NCI-H526 (cell line): ENCODE measurements at regions not wholly inside any gene's neighbourhood (a gene's known extent, or its start where the extent isn't known, plus 50 kb on each side); places are given as distances from the start of the nearest gene placed in this dataset.

Experiments used
- DNase-seq, 2 experiments: peaks; one replicate each; lab custom pipeline; 2025; lab: John Stamatoyannopoulos, UW

DNA sequence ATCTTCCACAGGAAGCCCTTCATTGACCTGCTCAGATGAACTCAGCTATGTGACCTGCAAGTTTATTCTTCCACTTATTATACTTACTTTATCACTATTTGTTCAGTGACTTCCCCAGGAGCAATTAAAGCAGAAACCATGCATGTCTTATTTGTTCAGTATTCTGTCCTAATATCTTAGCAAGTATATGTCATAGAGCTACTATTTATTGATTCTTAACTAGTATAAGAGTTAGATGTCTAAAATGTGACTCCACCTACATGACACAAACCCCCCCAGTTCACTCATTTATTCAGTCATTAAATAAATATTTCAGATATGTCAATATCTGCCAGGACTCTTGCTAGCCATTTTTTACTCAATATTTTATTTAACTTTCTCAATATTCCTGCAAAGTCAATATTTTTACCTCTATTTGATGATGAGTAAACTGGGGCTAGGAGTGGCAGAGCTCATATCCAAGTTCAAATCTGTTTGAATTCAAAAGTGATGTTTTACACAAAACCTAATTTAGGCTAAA, 469.0 kb upstream of the USP24 start:
- no peak for DNase-seq

DNA sequence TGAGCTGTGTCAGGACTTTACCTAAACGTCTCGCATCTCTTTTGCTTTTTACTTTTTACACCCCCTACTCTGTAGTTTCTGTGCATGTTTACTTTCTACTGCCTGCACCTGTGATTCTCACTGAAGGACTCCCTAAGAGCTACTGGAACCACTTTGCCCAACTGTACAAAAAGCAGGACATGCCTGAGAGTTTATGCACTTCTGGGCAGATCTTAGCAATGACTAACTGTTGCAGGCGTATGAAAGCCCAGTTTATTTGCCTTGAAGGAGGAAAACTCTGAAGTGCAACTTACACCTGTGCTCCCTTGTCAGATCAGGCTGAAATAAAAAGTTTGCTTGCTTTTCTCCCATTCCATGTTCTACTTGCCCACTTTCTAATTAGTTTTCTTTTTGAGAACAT, 467.0 kb upstream of the USP24 start:
- DNase-seq, result no peak

DNA sequence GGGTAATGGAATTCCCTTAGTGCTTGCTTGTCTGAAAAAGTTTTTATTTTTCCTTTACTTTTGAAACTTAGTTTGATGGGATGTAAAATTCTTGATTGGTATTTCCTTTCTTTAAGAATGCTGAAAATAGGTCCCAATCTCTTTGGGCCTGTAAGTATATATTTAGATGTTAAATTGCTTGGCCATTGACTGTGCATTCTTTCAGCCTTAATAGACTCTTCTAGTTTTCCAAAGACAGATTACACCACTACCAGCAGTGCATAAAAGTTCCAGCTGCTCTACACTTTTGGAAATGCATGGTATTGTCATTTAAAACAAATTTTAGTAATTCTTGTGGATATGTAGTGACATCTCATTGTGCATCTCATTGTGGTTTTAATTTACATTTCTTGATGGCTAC, 464.8 kb upstream of the USP24 start:
- DNase-seq, result no peak

DNA sequence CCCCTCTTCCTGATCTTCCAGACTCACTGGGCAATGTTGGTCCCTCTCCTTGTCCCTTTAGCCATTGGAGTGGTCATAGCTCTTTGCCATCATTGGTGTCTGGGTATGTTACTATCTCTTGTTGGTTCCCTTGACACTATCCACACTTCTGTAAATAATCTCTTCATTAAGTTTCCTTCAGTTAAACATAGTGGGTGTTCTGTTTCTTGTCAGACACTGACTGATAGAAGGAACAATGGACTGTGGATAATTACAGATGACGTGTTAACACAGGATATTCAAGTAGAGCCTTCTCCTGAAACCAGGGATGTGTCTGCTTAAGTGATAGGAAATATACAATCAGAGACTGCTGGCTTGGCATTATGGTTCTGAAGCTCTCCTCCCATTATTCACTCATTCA, 458.3 kb upstream of the USP24 start:
- DNase-seq, result no peak

DNA sequence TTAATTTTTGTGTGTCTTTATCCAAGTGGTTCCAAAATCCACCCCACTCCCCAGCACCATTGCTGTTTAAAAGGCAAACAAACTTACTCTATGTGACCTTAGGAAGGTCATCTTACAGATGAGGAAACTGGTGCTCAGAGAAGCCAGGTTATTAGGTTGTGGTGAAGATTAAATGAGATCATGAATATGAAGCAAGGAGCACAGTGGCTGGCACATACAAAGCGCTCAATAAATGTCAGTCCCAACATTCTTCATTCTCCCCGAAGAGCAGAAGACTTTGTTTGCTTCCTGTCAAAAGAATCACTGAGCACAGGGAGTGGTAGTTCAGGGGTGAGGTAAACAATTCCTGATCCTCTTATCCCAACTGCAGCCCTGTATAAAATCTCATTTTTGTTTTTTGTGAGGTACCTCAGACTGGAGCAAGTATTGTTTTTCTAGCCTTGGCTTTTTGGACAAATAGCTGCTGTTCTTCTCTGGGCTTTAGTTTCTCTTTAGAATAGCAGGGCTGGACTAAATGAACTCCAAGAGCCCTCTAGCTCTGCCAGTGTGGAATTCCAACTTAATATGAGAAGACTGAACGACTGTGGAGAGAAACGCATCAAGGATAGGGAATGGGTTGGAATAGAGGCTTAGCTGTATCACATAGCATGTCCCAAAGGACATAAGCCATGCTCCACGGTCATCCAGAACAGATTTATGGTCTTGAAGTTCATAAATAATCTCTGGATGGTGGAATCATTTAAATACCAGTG, 455.3 kb upstream of the USP24 start:
- no peak for DNase-seq

DNA sequence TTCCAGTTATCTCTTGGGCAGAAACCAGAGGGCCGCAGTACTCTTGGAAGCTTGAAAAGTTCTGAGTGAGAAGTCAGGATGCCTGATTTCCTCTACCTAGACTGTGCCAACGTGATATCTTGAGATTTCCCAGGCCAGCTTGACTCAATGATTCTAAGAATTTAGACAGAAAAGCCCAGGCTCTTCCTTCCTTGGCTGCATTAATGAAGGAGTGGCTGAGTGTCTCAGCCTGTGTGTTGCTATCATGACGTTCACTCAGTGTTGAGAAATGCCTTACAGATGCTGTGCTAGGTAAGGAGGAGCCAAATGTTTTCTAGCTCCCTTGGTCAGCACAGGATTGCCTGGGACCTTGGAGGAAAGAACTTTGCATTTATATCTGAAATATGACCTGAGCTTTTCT, 454.1 kb upstream of the USP24 start:
- DNase-seq, result no peak

DNA sequence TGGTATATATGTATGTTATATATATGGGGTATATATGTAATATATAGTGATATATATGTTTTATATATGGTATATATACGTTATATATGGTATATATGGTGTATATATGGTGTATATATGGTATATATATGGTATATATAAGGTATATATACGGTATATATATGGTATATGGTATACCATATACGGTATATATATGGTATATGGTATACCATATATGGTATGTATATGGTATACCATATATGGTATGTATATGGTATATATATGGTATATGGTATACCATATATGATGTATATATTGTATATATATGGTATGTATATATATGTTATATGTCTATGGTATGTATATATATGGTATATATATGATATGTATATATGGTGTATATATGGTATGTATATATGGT, 447.7 kb upstream of the USP24 start:
- no peak for DNase-seq

DNA sequence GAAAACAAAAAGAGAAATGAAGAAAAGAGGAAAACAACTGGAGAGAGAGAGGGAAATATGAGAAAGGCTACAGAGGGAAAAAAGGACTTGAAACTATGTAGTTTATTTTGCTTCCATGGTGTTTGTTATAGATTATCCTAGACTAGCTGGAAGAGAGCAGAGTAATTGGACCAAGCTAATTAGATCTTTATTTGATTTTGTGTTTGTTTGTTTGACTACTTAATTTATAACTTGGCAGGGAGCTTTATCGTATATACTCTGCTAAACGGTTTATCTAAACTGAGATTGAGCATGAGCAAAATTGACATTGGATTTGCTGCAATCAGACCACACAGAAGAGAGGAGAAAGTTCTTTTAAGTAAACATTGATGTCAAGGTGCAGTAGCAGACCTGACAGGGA, 443.8 kb upstream of the USP24 start:
- DNase-seq, result no peak

DNA sequence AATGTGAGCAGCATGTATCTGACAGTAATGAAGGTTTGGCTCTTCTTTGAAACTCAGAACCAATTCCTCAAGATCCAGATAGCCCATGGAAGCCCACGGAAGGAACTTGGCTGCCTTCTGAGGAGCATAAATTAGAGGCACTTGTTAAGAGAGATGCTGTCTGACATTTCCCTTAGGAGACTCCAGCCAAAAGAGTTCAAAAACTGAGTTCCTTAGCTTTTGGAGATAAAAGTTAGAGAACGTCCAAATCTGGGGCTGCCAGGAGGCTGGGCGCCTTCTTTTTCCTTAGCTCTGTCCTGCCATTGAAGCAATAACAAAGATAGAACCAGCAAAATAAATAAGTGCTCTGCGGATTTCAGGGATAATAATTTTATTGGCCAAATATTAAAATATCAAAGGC, 439.6 kb upstream of the USP24 start:
- no peak for DNase-seq

DNA sequence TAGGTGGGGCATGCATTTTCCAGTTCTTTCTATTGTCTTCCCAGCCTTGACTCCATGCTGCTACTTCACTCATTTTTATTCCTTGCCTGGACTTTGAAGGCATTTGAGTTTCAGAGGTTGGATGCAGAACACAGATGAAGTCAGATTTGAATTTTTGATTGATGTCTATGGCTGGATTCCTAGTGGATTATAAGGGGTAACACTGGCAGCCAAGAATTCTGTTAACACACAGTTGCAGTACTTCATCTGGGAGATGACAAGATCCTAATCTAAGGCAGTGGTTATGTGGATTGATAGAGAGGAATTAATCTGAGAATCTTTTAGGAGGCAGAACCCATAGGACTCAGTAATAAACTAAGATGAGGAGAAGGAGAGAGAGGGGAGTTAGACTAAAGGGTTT, 439.0 kb upstream of the USP24 start:
- no peak for DNase-seq

DNA sequence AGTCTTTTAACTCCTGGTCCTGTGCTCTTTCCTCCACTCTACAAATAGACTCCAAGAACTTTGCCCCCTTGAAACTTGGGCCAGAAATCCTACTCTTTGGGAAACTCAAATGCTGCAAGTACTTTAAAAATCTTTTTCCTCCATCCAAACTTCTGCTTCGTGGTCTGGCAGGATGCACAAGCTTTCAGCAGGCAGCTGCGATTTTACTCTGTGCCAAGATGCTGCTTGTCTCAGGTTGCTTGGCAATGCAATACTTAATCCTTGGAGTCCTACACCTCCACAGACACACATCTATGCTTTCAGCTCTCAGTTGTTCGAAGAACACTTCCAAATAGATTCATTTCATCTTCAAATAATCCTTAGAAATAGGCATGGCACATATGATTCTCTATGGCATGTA, 435.3 kb upstream of the USP24 start:
- DNase-seq, result no peak

DNA sequence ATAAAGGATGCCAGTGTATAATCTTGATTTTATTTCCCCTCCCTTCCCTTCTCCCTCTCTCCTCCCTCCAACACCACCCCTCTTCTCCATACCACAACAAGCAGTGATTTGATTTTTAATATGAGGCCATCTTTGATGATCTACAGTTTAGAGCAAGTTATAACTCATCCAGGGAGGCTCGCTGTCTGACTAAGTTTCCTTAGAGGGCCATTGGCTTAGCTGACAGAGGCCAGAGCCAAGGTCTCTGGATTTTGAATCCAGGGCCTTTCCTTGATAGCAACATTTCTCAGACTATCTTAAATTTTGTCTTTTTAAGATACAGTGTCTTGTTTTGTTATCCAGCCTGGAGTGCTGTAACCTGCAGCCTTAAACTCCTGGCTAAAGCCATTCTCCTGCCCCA, 431.0 kb upstream of the USP24 start:
- DNase-seq, result no peak

DNA sequence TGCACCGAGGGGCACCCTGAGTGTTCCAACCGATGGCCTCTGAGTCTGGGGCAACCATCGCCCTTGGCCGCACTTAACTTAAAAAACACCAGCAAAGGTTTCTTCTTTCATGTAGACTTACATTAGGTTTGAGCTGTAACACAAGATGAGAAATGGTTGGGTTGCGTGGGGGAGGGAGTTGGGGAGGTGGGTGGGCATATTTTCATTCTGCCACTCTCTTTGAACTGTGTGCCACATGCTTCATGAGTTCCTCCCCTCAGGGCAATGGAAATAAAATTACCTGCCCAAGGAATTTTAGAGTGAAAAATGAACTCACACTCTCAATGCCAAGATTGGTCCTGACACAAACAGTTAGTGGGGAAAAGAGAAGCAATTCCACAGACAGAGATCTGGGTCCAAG, 430.1 kb upstream of the USP24 start:
- DNase-seq, result no peak

DNA sequence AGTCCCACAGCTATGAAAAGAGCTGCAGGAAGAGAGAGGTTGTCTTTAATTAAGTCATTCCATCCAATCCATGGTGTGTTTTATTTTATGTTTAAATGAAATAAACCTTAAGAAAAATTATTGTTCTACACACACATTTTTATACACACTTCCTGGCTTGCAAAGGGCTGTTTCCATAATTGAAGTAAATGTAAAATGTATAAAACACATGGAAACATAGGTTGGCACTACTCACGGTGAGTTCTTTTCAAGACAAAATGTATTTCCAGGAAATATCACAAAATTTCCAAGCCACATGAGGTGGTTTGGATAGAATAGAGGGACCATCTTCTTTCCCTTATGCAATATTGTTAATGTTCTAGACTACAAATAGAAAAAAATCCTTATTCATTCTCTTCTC, 426.8 kb upstream of the USP24 start:
- no peak for DNase-seq

DNA sequence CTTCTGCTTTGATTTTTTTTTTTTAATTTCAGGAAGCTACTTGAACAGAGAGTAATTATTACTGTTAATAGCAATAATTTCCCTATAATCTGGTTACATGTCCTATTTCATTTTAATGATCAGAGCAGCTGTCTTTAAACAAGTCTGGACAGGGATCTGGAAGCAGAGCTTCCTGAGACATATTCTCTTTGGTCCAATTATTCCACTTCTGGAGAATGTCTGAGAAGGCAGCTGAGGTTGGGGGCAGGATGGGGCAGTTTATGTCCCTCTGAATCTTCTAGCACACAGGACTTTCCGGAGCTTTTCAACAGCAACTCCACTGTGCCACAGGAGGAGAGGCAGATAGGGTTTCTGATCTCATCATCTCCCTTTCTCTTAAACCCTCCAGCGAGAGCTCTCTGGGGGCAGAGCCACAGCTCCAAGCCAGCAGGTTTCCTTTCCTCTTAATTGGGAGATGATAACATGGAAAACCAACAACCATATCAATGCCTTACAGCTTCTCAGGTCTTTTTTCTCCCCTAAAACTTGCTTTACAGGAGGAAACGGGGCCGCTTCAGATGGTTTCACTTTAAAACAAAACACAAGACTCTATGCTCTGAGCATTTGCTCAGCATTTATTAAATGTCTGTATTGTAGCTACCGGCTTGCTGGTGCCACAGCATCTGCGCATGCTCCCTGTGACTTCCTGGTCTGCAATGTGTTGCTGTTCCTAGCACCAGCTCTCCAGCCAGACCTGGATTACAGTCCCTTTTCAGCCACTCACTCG, 425.7 kb upstream of the USP24 start:
- peak in 1 of 2 experiments; percentile 70 for DNase-seq

DNA sequence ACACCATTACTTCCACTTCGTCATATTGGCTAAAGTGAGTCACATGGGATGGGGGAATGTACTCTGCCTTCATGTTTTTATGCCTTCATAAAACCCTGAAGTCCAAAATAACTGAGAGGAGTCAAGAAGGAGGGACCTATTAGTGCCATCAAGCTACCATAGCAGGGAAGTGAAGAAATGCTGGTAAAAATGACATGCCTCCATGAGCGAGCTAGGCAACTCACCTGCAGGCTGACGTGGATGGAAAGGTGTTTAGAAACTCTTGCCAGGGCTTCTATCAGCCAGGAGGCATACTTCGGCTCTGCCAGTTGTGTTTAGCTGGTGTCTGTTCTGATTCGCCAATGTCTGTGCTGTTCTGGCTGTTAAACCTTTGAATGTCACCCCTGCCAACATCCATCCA, 424.4 kb upstream of the USP24 start:
- no peak for DNase-seq

DNA sequence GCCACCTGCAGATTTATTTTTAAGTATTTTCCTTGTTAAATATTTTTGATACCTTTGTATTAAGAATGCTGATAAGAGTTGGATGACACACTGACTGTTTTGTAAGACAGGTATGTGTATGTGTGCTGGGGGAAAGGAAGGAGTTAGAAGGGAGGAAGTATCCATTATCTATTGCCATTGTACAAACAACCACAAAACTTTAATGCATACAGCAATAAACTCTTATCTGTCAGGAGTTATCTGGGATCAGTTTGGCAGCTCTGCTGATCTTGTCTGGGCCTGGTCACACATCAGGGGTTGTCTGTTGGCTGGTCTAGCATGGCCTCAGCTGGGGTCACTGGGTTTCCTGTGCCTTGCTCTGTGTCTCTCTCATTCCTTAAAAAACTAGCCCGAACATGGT, 423.9 kb upstream of the USP24 start:
- DNase-seq, result no peak

DNA sequence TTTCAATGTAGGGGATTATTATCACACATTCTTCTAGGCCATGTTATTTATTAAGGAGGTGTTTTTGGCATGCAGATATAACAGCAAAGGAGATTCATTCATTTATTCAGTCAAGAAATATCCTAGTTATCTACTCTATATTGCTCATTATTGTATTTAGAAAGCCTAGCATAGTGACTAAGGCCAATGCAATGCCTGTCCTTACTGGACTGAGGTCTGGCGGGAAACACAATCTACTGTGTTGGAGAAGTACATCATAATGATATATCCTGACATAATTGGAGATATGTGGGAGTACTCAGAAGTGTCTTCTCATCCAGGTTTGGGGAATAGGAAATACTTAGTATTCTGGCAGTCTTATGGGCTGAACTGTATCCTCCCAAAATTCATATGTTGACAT, 421.5 kb upstream of the USP24 start:
- no peak for DNase-seq

DNA sequence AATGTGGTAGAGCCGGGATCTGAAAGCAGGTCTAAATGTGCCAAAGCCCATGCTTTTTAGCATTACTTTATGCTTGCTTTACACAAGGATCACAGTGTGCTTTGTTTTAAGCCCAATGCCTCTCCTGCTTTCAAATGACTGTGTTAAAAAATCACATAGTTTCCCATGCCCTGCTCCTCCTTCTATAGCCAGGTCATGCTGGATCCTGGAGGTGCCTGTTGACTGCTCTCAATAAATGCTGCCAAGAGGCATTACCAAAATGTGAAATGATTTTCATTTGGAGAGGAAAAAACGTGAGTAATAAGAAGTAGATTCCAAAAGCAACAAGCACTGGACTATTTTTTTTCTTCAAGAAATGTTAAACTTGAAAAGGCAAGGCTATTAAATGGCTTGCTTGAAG, 420.7 kb upstream of the USP24 start:
- no peak for DNase-seq

DNA sequence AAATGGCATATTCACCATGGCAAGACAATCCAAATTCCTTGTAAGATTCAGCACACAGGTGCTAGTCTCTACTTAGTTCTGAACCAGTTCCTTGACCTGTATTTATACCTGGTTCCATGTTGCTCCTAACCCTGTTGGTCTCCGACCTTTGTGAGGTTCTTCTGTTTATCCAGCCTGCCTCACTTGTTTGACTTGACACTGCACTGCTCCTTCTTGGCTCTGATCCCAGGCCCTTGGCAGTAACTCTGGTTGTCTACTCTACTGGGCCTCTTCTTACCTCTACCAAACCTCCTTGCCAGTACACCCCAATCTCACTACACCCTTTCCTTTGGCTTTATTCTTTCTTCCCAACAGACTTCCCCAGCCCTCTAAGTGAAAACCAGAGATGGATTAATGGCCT, 419.4 kb upstream of the USP24 start:
- DNase-seq, result no peak

DNA sequence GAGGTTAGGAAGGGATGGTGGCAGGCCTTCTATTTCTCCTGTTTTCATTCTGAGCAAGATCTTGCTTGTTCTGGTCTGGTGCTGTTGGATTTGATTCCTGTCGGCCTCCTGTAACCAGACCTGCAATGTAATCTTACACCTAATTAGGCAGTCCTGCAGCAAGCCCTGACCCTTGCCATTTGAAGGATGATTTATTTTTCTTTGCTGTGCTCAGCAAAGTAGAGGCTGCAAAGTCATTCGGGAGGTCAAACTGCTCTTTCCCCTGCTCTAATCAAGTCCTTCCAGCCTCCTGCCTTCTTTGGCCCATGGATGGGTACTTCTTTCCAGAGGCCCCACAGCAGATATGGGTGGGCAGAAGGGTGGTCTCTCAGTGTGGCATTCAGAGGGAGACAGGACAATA, 417.7 kb upstream of the USP24 start:
- peak in 1 of 2 experiments; percentile 18 for DNase-seq

DNA sequence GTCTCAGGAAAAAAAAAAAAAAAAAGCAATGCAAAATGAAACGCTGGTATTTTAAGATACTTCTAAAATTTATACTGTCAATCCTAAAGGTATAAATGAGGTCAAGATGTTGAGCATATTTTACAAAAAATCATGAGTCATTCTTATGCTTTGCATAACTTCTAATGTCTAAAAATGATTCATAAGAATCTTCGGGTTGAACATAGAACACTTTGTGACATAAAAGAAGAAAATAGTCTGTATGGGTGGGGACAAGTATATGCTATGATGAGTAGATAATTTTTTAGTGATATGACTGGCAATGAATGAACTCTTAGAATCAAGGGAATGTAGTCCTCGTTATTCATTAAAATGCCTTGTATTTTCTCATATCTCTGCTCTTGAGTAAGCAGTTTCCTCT, 416.9 kb upstream of the USP24 start:
- no peak for DNase-seq

DNA sequence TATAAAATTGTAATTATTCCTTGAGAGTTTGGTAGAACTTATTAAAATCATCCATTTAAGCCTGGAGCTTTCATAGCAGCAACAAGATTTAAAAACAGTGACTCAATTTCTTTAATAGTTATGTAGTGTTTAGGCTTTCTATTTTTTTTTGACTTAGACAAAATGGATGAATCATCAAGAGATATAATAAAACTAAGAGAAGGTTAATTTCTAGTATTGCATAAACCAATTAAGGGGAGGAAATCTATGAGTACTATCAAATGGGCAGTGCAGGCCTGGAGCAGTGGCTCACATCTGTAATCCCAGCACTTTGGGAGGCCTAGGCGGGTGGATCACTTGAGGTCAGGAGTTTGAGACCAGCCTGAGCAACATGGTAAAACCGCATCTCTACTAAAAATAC, 416.3 kb upstream of the USP24 start:
- DNase-seq, result no peak

DNA sequence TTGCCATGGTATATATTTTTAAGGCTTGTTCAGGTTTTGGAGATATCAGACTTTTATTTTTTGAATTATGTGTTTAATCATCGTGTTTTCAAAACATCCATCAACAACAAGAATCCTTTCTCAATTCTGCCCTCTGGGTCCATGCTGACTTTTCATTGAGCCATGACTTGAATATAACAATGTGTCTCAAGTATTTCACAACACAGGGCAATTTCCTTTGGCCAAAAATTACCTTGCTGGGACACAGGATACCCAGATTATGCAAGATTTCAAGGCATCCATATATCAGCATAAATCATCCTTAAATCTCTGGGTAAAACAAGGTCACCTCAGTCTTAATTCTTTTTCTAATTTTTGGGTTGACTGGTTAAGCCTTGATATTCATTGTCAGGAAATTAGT, 411.2 kb upstream of the USP24 start:
- no peak for DNase-seq
